H1 (cell line): ENCODE measurements at regions not wholly inside any gene's neighbourhood (a gene's known extent, or its start where the extent isn't known, plus 50 kb on each side); places are given as distances from the start of the nearest gene placed in this dataset.

Experiments used
- BACH1 ChIP-seq: IDR thresholded peaks from 2 replicates; pipeline ENCODE4 v1.6.1; 2012; ENCODE audit warnings: low read length, improper control_type of control experiment
- BCL11A ChIP-seq, 2 experiments: IDR thresholded peaks; one replicate each; pipeline ENCODE4 v1.6.1; 2011; ENCODE audit warnings: low read depth in 2 of 2, low read length in 2 of 2, mild to moderate bottlenecking in 2 of 2
- EGR1 ChIP-seq: IDR thresholded peaks from 2 replicates; pipeline ENCODE4 v1.6.1; 2011; ENCODE audit warnings: low read depth, low read length, borderline replicate concordance
- EZH2 ChIP-seq: fragments of 200-600 bp; sonication (generic); IDR thresholded peaks from 2 replicates; pipeline ENCODE4 v1.7.1; 2012; ENCODE audit warnings: low read depth, mild to moderate bottlenecking, moderate library complexity, low read length, inconsistent platforms; ENCODE audit not compliant: severe bottlenecking
- FOSL1 ChIP-seq: IDR thresholded peaks from 2 replicates; pipeline ENCODE4 v1.6.1; 2011; ENCODE audit warnings: mild to moderate bottlenecking, low read depth, low read length, moderate library complexity; ENCODE audit not compliant: insufficient read depth
- TF ChIP-seq, protein P1 (sequence below): IDR thresholded peaks from 2 replicates; pipeline ENCODE4 v1.6.1; 2012; ENCODE audit warnings: low read length, inconsistent platforms

DNA sequence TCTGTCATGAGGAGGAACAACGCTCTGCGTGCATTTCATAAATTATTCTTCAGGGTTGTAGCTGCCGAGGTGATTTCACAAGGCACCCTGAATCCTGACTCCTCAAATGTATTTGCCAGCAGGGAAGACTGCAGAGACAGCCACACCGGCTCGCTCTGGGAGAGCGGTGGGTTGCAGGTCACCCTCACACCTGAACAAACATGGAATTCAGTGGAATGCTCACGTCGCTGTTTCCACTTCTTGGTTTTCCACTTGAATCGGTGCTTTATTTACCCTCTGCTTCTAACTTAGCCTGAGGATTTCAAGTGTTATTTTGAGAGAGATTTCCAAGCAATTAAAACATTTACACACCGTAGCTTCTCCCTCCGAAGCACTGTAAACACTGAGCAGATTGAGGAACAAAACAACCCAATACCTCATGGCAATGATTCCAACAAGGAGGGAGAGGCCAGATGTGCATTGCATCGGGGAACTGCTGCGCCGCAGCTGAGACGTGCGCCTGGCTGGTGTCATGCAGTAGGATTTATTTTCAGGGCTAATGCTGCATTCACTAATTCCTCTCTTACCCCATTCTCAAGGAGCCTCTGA lies 59.5 kb upstream of the GGTLC1 start (continued):
- TF ChIP-seq, protein P1, sequence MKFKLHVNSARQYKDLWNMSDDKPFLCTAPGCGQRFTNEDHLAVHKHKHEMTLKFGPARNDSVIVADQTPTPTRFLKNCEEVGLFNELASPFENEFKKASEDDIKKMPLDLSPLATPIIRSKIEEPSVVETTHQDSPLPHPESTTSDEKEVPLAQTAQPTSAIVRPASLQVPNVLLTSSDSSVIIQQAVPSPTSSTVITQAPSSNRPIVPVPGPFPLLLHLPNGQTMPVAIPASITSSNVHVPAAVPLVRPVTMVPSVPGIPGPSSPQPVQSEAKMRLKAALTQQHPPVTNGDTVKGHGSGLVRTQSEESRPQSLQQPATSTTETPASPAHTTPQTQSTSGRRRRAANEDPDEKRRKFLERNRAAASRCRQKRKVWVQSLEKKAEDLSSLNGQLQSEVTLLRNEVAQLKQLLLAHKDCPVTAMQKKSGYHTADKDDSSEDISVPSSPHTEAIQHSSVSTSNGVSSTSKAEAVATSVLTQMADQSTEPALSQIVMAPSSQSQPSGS, result no peak
- no peak for TF ChIP-seq BCL11A (IDR thresholded peaks at IDR 0.05; ENCODE audit: low read depth in 2 of 2, low read length in 2 of 2)
- no peak for TF ChIP-seq EGR1
- TF ChIP-seq EZH2, result no peak
- TF ChIP-seq BACH1, result no peak
- TF ChIP-seq FOSL1, result no peak
